ENCODE measurements at regions not wholly inside any gene's neighbourhood (a gene's known extent, or its start where the extent isn't known, plus 50 kb on each side); places are given as distances from the start of the nearest gene placed in this dataset.
"Not testable (repeated sequence)": the region's sequence is repeated elsewhere in the genome, so short reads cannot be mapped to it uniquely, and the experiment has no call there.

DNA sequence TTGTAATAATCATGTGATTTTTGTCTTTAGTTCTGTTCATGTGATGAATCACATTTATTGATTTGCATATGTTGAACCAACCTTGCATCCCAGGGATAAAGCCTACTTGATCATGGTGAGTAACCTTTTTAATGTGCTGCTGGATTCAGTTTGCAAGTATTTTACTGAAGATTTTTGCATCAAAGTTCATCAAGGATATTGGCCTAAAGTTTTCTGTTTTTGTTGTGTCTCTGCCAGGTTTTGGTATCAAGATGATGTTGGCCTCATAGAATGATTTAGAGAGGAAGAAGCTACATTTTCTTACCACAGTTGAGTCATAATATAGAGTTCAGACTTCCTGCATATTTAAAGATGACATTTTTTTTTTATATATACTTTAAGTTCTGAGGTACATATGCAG is 455.9 kb downstream of the PLPP3 start:
- DNase-seq (ENCODE audit: low read depth in 2 of 2), result no peak

DNA sequence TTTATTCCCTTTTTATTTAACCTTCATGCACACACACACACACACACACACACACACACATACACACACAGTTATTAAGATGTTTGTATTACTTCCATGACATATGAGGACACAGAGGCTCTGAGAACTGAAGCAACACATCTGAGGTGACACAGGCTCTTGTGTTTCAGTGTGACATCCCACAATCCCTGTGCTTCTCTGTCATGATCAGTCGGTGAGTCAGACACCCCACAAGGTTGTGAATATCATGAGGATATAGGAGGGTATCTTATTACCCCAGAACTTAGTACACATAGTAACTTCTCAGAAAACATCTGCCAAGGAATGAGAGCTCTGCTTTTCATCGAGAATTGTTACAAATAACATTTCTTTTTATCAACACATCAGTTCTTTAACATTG is 459.3 kb downstream of the PLPP3 start:
- DNase-seq (ENCODE audit: low read depth in 2 of 2), result no peak

GRCh38 chr1:56118676-56119075 is 460.7 kb downstream of the PLPP3 start:
- DNase-seq (ENCODE audit: low read depth in 2 of 2), result not testable (repeated sequence)

- no peak for DNase-seq (ENCODE audit: low read depth in 2 of 2)
Measured at GRCh38 chr1:56115701-56116100, 463.7 kb downstream of the PLPP3 start.

GRCh38 chr1:56113679-56114078 is 465.7 kb downstream of the PLPP3 start:
- no peak for DNase-seq (ENCODE audit: low read depth in 2 of 2)

- DNase-seq (ENCODE audit: low read depth in 2 of 2), result no peak
Measured at GRCh38 chr1:56107275-56107638, 472.1 kb downstream of the PLPP3 start.

- no peak for DNase-seq (ENCODE audit: low read depth in 2 of 2)
Measured at GRCh38 chr1:56106531-56107274, 472.7 kb downstream of the PLPP3 start.

GRCh38 chr1:56105397-56105796 is 474.0 kb downstream of the PLPP3 start:
- DNase-seq (ENCODE audit: low read depth in 2 of 2), result no peak

DNA sequence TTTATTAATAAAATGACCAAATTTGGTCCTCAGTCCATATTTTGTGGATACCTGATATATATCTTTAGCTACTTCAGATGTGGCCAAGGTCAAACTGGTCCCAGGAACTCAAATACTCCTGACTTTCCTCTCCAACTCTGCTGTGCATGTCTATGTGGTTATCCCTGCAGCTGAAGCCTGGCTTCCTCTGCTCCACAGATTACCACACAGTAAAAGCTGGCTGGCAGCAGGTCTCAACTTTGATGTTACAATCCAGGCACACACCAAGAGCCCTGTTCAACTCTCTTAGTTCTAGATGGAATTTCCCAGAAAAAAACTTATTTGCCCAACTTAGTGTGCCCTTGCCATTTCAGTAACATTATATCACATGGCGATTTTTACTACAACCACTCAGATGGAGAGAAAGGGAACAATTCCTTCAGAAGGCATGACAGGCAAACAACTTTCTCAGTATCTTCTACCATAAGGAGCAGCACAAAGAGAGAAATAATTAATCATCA is 479.5 kb downstream of the PLPP3 start:
- DNase-seq (ENCODE audit: low read depth in 2 of 2), result no peak

GRCh38 chr1:56098946-56099345 is 480.4 kb downstream of the PLPP3 start:
- DNase-seq (ENCODE audit: low read depth in 2 of 2), result no peak

GRCh38 chr1:56097713-56098112 is 481.6 kb downstream of the PLPP3 start:
- no peak for DNase-seq (ENCODE audit: low read depth in 2 of 2)

DNA sequence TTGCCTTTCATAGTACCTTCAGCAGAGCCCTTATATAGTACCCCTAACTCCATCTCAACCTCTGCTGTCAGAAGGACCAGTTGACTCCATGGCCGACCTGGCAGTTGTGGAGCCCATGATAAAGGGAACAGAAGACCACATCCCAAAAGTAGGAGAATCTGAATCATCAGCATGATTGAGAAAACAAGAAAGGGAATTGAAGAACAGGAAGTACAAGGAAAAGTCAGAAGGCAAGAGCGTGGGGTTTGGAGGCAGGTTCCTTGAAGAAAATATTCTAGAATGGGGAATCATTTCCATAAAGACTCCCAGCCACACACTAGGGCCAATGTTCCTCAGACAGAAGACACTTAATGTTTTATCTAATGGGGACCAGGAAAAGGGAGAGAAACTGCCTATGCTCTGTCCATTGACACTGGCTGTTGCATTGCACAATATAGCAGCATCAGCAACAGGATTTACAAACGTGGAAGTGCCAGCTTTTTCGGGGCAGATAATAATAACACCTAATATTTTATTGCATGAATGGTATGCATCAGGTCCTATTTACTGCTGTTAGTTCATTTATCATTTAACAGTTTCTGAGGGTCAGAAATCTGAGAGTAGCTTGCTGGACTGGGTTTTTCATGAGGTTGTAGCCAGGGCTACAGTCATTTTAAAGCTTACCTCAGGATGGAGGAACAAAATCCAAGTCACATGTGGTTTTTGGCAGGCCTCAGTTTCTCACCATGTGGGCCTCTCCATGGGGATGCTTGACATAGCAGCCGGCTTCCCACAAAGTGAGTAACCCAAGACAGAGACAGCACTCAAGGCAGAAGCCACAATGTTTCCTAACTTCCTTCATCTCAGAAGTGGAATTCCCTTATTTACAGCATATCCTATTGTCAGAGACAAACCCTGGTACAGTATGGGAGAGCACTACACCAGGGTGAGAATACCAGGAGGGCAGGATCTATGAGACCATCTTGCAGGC is 483.4 kb downstream of the PLPP3 start:
- no peak for DNase-seq (ENCODE audit: low read depth in 2 of 2)

DNA sequence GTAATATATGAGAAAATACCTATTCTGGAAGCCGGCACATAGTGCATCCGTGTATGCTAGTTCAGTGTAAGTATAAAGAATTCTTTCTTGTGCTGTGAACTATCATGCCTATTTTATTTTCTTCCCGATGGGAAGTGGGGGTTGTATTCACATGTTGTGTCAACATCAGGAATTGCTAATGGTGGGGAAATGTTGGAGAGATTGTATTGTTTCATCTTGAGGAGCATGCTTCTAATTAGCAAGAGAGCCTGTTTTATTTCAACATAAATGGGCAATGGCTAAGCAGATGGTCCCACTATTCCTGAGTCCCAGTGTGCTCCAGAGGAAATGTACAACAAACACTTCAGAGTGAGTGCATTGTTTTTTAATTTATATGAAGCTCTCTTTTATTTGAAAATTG is 485.2 kb downstream of the PLPP3 start:
- no peak for DNase-seq (ENCODE audit: low read depth in 2 of 2)

DNA sequence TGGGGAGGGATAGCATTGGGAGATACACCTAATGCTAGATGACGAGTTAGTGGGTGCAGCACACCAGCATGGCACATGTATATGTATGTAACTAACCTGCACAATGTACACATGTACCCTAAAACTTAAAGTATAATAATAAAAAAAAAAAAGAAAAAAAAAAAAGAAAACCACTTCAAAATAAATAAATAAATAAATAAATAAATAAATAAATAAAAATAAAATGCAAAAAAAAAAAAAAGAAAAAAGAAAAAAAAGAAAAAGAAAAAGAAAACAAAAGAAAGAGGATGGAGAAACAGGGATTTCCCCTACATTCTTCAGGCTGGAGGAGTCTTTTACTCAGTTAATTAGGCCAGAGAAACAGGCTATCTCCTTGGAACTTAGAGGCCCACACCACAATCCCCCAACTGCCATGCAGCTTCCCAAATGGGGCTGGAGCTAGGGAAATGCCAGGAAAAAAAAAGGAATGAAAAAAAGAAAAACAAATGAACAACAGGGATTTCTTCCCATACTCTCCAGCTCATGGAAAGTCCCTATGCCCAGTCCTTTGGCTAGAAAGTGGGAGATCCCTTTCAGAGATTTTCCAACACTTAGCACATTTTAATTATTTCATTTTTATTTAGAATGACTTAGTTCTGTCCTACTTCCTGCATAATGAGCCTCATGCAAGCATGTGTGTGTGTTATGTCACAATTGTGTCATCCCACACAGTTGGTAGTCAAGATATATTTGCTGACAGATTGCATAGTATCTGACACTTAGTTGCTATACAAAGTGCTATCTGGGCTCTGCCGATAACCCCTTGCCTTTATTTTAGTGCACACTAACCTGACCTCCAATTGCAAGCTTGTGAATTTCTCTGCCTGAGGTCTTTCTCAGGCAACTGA is 486.4 kb downstream of the PLPP3 start:
- no peak for DNase-seq (ENCODE audit: low read depth in 2 of 2)

DNA sequence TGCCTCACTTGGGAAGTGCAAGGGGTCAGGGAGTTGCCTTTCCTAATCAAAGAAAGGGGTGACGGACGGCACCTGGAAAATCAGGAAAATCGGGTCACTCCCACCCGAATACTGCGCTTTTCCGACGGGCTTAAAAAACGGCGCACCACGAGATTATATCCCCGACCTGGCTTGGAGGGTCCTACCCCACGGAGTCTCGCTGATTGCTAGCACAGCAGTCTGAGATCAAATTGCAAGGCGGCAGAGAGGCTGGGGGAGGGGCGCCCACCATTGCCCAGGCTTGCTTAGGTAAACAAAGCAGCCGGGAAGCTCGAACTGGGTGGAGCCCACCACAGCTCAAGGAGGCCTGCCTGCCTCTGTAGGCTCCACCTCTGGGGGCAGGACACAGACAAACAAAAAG is 489.5 kb downstream of the PLPP3 start:
- not testable (repeated sequence) for DNase-seq (ENCODE audit: low read depth in 2 of 2)

GRCh38 chr1:56084246-56084645 is 495.1 kb downstream of the PLPP3 start:
- DNase-seq (ENCODE audit: low read depth in 2 of 2), result no peak

DNA sequence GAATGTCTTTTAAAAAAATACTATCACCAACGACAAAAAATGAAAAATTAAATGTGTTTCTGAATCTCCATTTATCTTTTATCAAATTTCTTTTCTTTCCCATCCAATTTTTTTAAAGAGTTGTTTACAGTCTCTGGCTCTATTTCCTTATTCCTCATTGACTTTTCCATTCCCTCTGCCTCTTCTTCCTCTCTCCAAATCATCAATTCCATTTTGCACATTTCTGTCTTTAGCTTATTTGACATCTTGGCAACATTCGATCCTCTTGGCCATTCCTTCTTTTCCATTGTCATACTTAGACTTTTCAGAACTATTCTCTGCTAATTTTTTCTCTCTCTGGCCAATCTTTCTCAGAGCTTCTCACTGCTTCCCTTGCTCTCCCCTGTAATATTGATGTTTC is 497.6 kb downstream of the PLPP3 start:
- DNase-seq (ENCODE audit: low read depth in 2 of 2), result no peak

DNA sequence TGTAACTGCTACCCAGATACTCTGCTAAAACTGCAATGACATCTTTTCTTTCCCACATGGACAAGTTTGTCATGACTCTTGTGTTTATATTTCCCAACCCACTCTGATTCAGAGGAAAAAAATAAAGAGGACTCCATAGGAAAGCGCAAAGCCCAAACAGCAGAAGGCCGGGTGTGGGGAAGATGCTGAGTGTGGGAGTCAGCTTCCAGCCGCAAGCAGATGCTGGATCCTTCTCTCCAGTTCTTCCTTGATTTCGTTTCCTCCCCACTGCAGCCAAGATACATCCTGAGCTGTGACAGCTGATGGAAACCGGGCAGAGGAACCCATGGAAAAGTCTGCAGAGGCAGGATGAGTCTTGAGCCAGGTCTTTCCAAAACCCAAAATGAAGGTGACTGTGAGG is 498.2 kb downstream of the PLPP3 start:
- no peak for DNase-seq (ENCODE audit: low read depth in 2 of 2)

DNA sequence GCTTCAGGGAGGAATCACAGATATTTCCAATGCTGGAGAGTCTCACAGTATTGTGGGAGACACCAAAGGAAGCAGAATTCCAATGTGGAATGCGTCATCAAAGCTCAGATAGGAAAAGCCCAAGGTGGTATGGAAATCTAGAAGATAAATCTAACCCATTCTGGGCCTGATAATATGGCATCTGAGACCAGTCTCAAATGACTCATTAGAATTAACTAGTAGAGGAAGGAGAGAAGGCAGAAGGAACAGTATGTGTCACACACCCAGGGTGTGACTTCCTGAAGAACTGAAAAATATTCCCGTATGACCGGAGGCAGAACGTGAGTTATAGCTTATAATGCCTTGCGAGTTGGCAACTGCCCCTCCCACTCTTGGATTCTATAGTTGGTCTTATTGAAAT is 499.2 kb downstream of the PLPP3 start:
- DNase-seq (ENCODE audit: low read depth in 2 of 2), result no peak

GRCh38 chr1:56079391-56079790 is 500.0 kb downstream of the PLPP3 start:
- DNase-seq (ENCODE audit: low read depth in 2 of 2), result no peak

- DNase-seq (ENCODE audit: low read depth in 2 of 2), result no peak
Measured at GRCh38 chr1:56077206-56077605, 502.2 kb downstream of the PLPP3 start.
